ENCODE measurements at regions not wholly inside any gene's neighbourhood (a gene's known extent, or its start where the extent isn't known, plus 50 kb on each side); places are given as distances from the start of the nearest gene placed in this dataset.
"Not testable (repeated sequence)": the region's sequence is repeated elsewhere in the genome, so short reads cannot be mapped to it uniquely, and the experiment has no call there.

GRCh38 chr9:88818495-88819201, 172.6 kb upstream of the S1PR3 start:
- FAIRE-seq: no peak

GRCh38 chr9:88819476-88819875, 171.8 kb upstream of the S1PR3 start:
- no peak for FAIRE-seq

DNA sequence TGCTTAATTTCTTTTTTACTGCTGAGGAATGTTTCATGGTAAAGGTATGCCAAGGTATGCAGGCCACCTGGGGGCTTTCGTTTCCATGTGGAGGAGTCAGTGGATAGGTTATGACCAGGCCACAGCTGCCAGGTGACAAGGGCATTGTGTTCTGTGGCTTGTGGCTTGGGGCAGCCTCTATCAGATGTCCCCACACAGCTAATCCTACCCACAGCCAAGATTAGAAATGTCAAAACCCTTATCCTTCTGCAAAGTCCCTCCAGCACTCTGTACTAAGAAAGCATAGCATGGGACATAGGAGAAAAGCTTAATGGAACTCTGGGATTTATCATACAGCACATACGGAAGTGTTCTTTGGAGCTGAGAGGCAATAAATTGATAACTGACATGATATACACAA, 171.2 kb upstream of the S1PR3 start:
- no peak for FAIRE-seq

DNA sequence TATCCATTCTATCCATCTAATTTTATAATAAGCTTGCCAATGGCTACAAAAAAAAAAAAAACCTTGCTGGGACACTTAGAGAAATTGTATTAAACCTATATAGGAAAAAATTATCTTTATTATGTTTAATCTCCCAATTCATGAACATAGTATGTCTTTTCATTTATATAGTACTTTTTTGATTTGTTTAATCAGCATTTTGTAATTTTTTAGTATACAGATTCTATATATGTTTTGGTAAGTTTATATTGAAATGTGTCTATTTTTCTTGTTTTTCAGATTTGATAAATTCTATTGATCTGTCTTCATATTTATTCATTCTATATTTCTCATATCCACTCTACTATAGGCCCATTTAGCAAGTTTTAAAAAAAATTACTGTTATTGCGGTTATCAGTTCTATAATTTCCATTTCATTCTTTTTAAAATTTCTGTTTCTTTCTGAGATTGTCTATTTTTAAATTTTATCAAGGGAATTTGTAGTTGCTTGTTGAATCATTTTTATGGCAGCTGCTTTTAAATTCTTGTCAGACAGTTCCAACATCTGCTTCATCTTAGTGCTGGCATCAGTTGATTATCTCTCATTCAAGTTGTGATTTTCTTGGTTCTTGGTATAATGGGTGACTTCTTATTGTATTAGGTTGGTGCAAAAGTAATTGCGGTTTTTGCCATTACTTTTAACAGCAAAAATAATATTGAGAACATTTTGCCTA, 170.1 kb upstream of the S1PR3 start:
- no peak for FAIRE-seq

GRCh38 chr9:88821746-88822106, 169.5 kb upstream of the S1PR3 start:
- FAIRE-seq: no peak

DNA sequence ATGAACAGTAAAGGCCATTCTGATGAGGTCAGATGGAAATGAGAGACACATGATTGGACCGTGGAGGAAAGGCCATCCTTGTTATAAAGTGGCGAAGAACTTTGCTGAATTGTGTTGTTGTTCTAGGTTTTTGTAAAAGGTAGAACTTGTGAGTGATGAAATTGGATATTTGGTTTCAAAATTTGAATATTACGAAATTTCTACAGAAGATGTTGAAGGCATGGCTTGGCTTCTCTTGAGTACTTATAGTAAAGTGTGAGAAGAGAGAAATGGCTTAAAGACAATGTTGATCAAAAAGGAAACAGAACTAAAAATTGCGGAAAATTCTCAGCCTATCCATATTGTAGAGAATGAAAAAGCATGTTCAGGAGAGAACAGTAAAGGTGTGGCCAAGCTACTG, 166.6 kb upstream of the S1PR3 start:
- no peak for FAIRE-seq

DNA sequence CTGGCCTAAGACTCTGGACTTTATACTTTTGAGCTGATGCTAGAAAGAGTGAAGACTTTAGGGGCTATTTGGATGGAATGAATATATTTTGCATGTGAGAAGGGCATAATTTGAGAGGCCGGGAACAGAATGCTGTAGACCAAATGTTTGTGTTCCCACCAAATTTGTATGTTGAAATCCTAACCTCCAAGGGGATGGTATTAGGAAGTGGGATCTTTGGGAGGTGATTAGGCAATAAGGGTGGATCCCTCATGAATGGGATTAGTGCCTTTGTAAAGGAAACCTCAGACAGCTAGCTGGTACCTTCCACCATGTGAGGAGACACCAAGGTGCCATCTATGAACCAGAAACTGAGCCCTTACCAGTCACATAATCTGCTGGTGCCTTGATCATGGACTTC, 165.1 kb upstream of the S1PR3 start:
- FAIRE-seq: no peak

DNA sequence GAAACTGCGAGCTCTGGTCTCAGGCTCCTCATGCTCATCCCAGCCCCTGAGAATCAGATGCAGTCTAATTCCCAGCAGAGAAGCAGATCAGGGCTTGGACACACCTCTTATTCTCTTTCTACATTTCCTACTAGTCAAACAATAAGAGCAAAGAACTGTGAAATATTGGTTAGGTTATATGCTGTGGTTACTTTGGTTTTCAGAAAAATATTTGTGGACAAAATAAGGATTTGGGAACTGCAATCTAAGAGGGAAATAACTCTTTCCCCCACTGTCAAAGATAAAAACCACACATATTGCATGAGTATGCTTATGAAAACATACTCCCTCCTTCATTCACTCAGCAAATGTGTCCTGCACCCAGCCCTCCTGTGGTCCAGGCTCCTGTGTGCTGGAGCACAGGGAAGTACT, 164.5 kb upstream of the S1PR3 start:
- FAIRE-seq: no peak

DNA sequence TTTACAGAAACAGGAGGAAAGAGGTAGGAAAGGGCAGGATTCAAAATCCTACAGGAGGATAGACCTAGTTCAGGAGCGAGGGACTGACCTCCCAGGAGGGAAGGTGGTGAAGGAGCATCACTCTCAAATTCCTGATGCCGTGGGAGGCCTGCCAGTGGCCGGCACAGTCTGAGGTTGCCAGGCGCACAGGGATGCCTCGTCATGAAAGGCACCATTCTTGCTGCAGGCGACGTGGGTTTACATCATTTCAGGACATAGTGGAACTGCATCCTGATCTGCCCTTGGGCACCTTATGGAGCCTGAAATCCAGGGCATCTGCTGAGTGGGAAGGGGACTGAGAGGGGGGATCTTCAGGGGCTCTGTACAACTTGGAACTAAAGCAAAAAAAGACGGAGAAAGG, 163.2 kb upstream of the S1PR3 start:
- FAIRE-seq: no peak

DNA sequence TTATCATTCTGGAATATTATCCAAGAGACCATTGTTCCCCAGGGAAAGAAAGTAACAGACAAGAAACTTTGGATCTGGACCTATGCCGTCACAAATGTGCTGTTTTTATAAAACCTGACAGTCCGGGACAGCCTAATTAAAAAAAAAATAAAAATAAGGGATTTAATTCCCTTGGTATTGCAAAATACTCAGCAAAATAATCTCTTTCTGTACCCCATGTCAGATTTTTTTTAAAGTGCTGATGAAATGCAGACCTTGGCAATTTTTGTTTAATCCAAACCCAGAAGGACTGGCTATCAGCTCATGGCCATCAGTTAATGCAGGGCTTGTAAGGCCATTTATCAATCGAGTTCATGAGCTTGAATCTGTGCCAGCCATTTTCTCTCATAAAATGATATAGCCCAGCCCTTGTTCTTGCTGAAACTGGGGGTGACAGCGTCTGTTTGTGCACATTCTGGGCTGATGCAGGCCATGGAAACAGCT, 162.7 kb upstream of the S1PR3 start:
- FAIRE-seq: no peak

- FAIRE-seq: no peak
These were observed 162.0 kb upstream of the S1PR3 start for GRCh38 chr9:88829276-88829675.

- FAIRE-seq: no peak
These were observed 159.4 kb upstream of the S1PR3 start for GRCh38 chr9:88831713-88832407.

GRCh38 chr9:88833946-88834345, 157.3 kb upstream of the S1PR3 start:
- FAIRE-seq: no peak

- FAIRE-seq: no peak
These were observed 156.2 kb upstream of the S1PR3 start for GRCh38 chr9:88835038-88835466.

DNA sequence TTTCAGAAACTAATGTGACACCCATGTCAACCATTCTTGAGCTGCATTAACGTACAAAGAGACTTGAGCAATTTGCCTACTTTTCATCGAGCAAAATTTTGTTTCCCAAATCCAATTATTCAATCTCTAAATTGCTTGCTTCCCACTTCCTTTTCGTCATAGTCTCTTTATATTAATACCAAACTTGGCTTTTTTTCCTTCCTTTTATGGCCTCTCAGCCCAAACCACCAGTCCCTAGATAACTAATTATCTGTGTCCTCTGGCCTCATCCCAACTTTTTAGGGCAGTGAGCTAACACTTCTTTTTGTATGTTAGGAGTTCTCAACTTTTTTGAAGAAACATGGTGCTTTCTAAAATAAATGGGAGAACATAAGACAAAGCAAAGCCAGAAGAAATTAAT, 155.5 kb upstream of the S1PR3 start:
- FAIRE-seq: no peak

DNA sequence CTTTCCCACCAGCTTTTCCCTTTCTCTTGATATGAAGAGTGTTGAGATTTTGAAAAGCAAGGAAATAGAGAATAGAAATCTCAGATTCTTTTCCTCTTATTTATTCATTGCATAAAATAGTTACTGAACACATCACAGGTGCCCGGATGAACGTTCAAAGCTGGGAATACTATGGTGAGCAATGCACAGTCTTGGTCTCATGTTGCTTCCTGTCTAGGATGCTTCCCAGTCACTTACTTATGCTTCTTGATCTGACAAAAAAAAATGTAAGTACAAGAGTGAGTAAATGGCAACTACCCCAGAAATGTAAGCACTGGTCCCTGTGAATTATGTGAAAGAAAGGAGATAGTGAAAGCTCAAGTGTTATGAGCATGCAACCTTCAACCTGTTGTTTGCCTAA, 153.5 kb upstream of the S1PR3 start:
- no peak for FAIRE-seq

DNA sequence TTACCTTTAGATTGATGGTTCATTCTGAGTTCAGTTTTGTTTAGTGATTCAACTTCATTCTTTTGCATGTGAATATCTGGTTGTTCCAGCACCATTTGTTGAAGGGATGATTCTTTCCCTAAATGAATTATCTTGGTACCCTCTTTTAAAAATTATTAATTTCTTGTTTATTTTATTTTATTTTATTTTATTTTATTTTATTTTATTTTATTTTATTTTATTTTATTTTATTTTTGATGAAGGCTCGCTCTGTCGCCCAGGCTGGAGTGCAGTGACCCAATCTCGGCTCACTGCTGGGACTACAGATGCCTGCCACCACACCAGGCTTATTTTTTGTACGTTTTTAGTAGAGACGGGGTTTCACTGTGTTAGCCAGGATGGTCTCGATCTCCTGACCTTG, 141.4 kb upstream of the S1PR3 start:
- not testable (repeated sequence) for FAIRE-seq

- peak; percentile 21 for FAIRE-seq
These were observed 138.5 kb upstream of the S1PR3 start for GRCh38 chr9:88852794-88853193.

GRCh38 chr9:88870627-88871026, 120.6 kb upstream of the S1PR3 start:
- FAIRE-seq: no peak

DNA sequence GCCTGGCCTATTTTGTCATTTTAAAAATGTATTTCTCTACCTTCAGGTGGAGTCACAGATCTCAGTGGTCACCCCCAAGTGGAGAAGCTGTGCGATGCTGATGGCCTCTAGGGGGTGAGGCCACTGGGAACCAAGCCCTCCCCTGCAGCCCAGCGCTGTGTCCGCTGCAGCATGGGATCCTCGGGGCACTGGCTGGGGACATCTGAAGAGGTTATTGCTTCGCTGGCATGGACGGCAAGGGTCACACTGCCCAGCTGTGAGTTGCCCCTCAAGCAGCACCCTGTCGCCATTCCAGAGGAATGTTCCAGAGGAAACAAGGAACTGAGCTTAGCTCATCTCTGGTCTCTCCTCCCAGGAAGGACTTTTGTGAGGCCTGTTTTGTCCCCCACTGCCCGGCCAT, 119.6 kb upstream of the S1PR3 start:
- no peak for FAIRE-seq

DNA sequence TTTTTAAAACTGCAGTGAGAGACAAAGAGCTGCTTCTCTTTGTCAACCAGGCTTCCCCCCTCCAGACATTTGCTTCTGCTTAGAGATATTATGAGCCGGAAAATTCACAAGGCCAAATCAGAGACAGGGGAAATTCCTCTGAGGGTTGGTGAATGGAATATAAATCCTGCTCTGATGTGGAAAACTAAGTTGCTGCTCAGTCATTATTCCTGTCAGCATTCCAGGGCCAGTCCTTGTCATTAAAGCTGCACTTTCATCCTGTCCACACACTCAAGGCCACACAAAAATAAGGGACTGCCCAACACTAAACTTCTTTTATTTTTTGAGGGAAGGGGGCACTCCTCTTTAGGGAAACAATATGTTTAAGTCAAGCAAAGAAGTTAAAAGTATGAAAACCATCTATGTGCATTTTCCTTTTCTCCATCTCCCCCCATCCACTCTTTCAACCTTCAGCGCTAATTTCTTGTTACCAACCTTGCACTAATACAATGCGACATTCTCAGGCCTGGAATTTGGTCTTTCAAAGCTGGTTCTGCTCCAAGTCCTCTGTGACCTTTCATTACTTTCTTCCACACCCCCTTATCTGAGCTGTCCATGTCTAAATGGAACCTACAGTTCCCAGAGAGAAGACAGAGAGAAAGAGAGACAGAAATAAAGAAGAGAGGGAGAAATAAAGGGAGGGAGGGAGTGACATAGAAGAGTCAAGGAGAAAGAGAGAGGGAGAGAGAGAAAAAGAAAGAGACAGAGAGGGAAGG, 118.9 kb upstream of the S1PR3 start:
- no peak for FAIRE-seq

DNA sequence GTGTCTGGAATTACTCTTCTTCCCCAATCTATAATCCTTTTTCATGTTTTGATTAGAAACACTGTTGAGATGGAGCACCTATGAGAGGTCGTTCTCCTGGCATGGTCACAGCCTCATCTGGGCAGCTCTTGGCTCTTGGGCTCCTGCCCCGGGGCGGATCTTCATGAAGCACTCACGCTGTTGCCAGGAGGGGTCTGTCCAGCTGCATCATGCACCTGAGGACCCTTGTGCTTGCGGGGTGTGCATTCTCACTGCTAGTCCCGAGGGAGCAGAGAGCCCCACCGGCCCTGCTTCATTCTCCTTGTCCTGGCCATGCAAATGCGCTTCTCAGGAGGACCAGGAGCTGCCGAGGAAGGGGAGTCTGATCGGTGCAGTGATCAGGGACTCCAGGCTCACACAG, 117.6 kb upstream of the S1PR3 start:
- FAIRE-seq: no peak

DNA sequence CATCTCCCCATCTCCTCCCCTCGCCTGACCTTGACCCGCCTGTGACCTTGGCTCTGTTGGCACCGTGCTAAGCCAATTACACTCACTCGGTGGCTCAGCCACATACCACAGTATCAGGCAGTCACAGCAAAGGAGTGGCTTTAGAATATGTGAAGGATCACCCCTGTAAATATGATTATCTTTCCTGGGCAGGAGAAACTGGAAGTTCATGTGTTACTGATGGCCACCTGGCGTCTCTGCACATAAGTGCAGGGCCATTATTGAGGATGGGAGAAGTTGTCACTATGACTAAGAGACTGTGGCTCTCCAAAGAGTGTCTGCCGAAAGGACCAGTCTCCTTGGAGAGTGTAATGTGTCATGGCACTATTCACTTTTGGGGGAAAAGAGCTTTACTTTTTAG, 116.9 kb upstream of the S1PR3 start:
- no peak for FAIRE-seq
